NCI-H226 (cell line): ENCODE measurements at regions not wholly inside any gene's neighbourhood (a gene's known extent, or its start where the extent isn't known, plus 50 kb on each side); places are given as distances from the start of the nearest gene placed in this dataset.

Source experiments
- DNase-seq: peaks from one replicate; pipeline ENCODE4 v3.0.0-alpha.2; 2015

DNA sequence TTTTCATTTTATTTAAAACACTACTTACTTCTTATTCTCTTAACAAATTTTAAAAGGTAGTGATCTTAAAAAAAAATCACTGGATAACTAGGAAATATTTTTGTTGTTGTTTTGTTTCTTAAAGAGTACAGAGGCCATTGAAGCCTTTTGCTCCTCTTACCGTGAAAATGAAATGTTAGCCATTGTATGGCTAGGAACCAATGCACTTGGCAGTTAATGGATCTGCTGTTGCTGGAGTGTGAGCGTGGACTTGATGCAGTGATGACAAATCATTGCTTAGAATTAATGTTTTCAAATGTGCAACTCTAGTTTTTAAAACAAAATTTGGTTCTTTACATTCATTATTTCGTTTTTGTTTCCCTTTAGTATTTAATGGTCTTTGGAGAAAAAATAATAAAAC lies 162.3 kb downstream of the HAUS1 start:
- DNase-seq, result no peak

DNA sequence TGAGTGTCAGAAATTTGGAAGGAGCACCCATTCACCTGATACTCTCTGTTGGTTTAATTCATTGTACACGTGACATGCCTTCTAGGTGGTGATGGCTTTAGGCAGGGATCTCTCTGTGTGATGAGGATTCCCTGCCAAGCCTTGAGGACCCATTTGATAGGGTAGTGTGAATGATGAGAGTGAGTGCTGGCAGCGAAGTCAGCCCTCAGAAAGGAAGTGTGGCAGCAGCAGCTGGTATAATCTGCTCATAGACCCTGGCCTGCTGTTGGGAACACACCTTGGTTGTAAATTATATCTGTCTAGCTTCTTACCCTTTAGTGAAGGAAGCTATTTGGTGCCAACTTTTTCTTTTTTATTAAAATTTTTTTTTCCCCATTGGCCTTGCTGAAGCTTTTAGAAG lies 164.5 kb downstream of the HAUS1 start:
- DNase-seq, result no peak

DNA sequence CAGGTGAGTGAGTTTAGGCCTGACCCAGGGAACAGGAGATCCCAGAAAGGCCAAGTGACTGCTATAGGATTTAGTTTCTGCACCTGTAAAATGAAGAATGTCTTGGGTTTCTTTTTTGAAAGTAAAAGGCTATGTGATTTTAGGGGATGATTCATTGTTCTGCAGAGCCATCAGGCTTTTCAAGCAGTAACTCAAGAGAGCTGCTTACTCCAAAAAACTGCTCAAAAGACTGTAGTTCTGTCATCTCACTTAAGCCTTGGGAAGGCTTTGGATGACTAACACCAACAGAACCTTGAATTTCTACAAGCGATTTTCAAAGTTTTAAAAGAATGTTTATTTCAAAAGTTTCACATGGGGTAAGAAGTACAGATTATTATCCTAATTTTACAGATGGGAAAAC lies 165.1 kb downstream of the HAUS1 start:
- no peak for DNase-seq

DNA sequence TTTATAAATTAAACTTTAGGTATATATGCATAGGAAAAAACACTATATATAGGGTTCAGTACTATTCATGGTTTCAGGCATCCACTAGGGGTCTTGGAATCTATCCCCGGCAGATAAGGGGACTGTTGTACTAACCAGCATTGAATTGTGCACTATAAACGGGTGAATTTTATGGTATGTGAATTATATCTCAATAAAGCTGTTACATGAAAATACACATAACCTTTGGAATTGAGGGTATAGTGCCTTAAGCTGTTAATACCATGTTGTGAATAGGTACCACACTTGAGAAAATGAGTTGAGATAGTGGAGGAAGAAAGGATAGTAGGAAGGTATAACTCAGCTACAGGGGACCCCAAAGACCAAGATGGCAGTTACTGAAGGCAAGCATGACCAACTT lies 167.3 kb downstream of the HAUS1 start:
- no peak for DNase-seq

DNA sequence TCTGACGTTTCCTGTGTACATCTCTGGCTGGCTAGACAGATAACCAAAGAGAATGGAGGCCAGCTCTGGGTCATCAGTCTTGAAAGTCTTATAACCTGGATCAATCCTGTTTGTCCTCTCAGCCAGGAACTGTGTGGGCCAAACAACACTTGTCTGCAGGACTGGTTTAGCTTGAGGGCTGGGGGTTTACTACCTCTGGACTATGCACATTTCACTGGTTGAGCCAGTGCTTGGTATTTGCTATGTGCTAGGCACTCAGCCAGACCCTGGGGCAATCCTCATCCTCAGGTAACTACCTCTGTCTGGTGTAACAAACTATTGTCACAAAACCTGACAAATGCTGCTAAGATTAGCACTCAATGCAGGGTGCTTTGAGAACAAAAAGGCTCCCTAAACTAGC lies 169.7 kb downstream of the HAUS1 start:
- no peak for DNase-seq

DNA sequence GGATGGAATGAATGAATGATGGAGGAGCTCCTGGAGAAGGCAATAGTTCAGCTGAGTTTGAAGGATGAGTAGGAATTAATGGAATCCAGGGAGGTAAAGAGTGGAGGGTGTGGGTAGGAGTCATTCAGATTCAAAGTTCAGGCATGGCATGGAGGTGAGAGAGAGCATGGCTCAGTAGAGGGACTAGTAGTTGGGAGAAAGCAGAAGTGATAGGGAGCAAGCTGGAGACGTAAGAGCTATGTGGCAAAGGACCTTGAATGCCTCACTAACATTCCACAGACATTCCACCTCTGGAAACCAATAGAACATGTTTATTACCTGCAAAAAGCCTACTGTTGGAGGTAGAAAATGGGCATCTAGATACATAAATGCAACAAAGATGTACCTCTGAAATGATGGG lies 170.1 kb downstream of the HAUS1 start:
- DNase-seq, result no peak

DNA sequence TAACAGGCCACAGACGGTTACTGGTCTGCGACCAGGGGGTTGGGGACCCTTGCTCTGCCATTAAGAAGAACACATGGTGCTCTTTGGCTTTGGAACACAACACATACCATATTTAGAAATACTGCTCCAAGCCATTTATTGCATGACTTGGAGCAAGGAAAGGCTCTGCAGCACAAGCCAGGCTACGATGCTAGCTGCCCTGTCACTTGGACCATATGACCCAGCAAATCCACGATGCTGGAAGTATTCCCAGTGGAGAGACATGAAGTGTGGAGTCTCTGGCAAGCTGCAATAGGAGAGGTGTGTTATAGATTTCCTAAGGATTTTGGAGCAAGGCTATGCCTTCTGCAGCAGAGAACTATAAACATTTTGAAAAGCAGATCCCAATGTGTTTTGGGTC lies 171.2 kb downstream of the HAUS1 start:
- no peak for DNase-seq

DNA sequence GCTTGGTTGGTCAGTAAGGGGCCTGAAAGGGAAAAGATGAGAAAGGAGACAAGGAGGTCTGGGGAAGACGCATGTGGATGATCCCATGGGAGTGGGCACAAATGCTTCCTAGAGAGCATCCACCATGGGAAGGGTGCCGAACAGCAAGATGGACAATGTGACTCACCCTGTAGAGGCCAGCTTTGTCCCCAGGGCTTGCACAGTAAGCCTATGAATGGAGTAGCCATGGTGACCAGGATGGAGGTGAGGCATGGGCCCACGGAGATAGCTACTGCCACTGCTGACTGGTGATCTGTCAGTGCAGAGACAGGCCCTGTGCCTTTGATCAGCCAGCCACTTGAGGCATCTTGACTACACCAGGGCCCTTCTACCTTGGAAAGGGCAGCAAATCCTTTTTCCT lies 172.6 kb downstream of the HAUS1 start:
- no peak for DNase-seq

DNA sequence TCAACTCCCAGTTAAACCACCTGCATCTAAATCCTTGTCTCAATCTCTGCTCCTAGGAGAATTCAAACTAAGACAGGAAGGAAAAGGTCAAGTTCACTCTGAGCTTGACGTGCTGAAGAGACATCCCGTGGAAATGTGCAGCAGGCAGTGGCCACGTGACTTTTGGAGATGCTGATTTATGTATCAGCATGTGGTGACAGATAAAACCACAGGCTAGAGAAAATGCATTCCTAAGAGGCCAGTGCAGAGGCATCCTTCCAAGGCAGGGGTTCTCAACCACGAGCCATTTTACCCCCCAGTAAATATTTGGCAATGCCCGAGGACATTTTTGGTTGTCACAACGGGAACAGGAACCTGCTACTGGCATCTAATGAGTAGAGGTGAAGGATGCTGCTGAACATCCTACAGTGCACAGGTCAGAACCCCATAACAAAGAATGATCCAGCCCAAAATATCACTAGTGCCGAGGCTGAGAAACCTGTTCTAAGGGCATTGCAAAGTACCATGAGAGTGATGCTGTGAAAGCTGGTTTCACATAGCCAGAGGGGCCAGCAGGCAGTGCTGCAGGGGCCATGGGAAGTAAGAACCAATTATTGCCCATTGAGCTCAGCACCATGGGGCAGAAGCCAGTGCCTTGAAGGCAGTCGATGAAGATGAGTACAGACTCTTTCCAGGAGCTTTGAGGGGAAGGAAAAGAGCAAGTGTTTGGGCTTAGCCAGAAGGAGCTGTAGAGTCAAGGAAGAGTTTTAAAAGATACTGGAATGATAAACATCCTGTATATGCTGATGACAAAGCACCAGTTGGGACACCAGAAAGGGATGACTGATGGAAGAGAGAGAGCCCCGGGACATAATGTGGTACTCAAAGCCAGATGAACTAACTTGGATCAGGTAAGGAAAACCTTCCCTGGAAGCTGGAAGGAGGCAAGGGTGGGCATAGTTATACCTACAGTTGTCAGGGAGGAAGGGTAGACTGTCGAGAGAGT lies 174.6 kb downstream of the HAUS1 start:
- peak; percentile 47 for DNase-seq

DNA sequence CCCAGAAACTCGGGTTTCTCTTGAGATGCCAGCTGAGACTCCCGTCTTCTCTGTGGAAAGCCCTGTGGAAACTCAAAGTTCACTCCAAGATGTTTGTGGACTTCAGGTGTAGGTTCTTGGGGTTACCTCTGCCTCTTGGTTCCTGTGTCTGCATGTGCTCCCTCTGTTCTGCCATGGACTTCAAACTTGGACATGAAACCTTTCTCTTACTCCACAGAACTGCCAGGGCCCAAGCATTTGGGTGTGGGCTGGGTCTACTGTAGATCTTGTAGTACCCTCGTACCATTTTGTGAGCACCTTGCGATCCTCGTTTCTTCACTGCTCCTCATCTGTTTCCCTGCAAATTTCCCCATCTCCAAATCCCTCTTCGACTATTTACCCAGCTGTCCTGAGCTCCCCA lies 175.5 kb downstream of the HAUS1 start:
- no peak for DNase-seq

DNA sequence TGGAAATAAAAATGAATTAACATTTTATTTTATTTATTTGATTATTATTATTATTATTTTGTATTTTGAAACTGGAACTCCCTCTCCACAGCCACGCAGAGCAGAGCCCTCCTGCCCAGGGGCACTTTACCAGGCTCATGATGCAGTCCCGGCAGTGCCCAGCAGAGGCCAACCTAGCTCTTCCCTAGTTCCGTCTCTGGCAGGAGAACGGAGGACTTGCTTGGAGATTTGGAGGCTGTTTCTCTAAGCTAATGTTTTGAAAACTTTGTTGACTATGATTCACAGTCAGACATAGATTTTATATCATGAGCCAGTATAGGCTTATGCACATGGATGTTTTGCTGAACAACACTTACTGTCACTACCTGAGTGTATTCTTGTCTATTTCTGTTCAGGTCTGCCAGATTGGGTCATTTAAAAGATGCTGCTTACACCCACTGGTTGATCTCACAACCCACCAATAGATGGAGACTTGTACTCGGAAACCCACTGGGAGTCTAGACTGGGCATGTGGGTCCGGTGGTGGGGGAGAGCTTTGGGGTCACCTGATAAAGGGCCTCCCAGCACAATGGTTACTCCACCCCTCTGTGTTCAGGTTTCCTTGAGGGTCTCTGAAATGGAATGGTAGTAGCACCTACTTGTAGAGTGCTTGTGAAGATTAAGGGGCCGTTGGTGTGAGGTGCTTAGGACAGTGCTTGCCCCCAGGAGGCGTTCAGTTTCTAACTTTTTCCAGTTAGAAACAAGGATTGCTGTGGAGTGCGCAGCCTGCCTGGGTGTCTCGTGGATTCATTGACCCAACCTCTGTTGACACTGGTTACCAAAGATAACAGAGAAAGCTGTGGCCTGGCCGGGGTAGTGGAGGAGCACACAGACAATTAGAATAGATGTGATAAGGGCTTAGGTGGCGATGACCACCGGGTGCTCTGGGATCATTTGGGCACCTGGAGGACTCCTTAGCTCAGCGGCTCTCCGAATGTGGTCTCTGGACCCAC lies 177.3 kb downstream of the HAUS1 start:
- DNase-seq, result peak; percentile 21

DNA sequence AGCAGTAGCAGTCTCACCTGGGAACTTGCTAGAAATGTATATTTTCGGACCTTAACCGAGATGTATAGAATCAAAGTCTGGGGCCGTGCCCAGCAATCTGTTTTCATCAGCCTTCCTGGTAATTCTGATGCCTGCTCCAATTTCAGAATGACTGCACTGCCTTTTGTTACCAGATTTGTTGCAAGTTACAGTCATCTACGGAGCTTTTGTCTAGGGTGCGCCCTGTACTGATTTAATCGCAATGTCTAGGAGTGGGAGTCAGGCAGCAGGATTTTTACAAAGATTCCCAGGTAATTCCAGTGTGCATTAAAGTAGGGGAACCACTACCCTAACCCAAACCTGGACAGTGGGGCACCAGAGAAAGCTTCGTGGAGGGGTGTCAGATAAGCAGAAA lies 178.0 kb downstream of the HAUS1 start:
- DNase-seq, result no peak

DNA sequence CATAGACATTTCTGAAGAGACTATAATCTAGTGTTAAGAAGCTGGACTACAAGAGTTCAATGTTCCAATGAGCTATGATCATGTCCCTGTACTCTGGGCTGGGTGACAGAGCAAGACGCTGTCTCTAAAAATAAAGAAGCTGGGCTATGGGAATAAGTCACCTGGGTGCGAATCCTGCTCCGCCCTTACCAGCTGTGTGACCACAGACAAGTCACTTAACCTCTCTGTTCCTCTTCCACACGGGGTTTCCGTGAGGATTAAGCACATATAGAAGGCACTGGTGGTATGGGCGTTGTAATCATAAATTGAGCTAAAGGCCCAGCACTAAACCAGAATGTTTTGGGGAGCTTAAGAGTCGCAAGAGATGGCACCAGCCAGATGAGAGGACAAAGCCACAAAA lies 178.5 kb downstream of the HAUS1 start:
- DNase-seq, result no peak

DNA sequence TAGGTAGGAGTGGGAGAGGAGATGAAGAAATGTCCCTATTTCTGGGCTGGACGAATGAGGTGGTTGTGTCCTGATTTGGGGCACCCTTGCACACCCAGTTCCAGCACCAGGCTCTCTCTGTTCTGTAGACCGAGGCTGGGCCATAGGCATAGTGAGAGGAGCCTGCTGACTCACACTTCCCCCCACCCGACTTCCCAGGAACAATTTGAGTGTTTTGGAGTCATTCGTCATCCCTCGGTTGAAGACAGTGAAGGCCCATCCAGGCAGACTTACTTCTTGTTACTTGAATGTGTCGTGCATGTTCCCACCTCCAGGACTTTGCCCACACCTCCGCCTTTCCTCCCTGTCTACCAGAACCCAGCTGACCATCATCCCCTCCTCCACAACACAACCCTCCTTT lies 179.1 kb downstream of the HAUS1 start:
- DNase-seq, result no peak

DNA sequence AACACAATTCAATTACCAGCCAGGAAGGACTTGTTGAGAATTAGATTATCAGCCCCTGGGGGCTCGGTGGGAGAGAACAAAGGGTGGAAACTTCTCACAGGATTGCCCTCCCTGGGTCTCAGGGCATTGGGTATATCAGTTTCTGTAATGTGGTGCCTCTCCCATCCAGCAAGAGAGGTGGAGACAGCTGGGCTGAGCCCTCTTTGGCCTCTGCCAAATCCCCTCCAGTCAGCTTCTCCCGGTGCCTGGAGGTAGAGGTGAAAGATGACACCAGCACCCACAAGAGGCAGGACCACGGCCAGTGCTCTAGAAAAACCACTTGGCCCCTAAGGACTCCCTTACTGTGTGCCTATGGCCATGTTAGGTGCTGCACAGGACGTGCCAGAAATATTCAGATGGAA lies 179.7 kb downstream of the HAUS1 start:
- no peak for DNase-seq

DNA sequence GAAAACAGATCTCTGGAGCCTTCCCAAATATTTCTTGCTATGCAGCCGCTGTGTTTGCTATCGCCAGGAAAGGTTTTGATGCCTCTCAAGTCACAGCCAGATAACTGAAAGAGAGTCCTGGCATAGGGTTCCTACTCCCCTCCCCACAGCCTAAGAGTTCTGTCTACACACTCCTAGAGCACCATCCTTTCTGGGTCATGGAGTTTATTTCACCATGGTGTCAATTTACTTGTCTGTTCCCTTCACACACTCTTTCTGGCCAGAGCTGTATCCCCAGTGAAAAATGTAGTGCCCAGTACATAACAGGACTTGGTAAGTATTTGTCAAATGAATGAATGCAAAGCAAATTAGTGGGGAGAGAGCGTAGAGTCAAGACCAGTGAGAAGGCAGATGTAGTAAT lies 185.3 kb downstream of the HAUS1 start:
- no peak for DNase-seq

DNA sequence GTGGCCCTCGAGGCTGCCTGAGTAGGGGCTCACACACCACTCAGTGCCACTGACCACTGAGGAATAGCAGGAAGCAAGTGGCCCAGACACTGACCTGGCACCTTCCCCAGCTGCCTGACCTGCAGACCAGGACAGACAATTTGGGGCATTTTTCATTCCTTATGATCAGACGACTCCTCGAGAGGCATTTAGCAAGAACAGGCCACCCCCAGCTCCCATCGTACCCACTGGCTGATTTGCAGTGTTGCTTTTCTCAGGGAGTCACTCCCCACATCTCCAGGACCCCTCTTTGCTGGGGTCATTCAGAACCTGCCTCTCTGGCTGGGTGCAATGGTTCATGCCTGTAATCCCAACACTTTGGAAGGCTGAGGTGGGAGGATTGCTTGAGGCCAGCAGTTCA lies 185.7 kb downstream of the HAUS1 start:
- DNase-seq, result no peak

DNA sequence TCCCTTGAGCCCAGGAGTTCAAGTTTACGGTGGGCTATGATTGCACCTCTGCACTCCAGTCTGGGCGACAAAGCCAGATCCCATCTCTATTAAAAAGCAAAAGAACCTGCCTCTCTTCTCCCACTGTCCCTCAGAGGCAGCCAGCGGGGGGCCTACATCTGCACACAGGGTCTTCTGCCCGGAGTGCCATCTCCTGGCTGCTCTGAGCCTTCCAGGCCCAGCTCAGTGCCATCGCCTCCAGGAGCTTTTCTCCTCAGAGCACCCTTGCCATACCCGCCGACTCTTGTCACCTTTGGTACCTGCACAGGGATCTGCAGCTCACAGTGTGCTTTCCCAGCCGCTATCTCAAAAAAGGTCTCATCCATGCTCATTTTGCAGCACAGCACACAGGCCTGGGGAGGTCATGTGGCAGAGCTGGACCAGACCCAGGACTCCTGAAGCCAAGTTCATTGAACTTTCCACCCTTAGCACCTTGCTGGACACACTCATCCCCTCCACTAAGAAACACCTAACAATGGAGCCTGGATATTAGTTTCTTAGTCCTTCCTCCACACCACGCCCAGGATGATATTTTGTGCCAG lies 186.3 kb downstream of the HAUS1 start:
- DNase-seq, result no peak

DNA sequence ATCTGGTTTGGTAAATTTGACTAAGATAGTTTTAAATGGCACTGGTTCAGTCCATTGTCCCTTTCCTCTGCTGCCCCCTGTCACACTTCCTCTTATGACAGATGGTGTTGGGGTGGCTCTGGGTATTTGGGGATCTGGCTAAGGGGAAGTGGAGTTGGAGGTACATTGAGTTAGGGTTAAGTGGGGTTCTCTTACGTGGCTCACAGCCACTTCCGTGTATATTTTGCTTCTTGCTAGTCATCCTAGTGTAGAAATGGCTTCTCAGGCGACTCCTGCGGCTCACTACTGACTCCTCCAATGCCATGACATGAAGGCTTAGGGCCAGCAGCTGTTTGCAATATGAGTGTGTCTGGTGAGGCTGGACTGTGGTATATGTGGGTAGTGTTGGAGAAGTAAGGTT lies 187.0 kb downstream of the HAUS1 start:
- DNase-seq, result no peak

DNA sequence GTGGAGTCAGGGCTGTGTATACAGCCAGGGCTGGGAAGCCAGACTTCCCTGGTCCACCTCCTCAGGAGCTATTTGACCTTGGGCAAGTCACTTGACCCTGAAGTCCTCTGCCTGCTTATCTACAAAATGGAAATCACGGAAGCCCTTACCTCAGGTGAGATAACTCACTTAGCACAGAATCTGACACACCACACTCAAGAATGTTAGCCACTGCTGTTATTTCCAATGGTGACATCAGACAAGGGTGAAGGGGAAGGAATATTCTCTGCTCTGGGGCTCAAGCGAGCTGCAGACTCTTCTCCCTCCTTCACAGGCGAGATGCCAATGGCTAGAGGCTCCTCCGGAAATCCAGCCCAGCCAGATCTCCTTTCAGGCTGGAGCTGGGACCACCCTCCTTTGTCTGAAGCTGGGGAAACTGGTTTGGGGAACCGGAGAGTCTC lies 189.6 kb downstream of the HAUS1 start:
- DNase-seq, result no peak

DNA sequence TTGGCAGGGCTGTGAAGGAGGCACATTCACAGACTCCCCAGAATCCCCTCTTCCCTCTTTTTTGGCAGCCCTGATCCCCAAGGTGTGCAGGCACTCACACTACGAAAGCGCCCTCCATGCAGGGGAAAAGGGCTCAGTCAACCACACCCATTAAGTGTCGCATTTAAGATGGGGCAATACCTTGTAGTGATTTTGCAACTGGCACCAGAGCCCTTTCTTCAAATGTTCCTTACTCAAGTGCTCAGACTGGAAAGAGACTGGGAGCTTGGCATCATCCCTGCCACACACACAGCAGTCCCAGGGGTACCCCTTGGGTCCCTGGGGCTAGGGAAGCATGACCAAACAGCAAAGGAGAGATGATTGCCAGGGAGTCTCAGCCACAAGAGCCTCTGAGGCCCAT lies 190.1 kb downstream of the HAUS1 start:
- DNase-seq, result no peak

DNA sequence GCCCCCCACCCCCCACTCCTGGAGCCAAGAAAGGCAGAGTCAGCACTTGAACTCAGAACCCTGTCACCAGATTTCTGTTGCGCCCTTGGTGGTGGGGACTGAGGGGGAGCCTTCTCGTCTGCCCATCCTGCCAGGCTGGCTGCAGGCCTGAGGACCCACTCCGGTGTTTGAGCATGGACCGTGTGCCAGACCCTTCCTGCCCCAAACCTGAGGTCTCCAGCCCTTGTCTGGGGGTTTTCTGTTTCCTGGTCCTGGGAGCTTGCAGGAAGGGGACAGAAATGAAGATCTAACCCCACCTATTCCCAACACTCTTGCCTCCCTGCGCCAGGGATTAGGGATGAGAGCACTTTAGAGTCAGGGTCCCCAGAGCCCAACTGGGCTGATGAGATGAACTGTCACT lies 190.6 kb downstream of the HAUS1 start:
- no peak for DNase-seq

DNA sequence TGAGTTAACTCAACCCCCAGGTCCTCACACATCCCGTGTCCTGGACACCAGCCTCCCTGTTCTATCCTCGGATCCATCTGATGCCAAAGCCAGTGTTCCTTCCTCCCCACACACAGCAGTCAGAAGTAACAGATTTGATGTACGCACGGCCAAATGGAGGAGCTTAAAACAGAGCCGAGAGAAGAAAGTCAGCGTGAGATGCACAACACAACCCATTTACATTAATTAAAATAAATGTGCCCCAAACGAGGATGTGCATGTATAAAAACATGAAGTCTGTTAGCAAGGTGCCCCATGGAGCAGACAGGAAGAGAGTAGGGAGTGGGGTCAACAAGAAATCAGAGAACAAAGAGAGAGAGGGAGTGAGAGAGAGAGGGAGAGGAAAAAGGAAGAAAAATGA lies 191.2 kb downstream of the HAUS1 start:
- no peak for DNase-seq
